ENCODE measurements at regions not wholly inside any gene's neighbourhood (a gene's known extent, or its start where the extent isn't known, plus 50 kb on each side); places are given as distances from the start of the nearest gene placed in this dataset.
"Not testable (repeated sequence)": the region's sequence is repeated elsewhere in the genome, so short reads cannot be mapped to it uniquely, and the experiment has no call there.

- no peak for DNase-seq (ENCODE audit: low spot score in 2 of 2)
- Histone ChIP-seq H3K27me3 (no peaks in the 10 kb centered on the region), H3K4me3 (no peak overlapping the region), H3K27ac (no peak overlapping the region), H3K4me1 (no peaks in the 10 kb centered on the region), H3K36me3 (no peaks in the 10 kb centered on the region), H3K9me3 (peaks cover 5 to 13% of the 10 kb centered on the region in 2 donors)
- TF ChIP-seq CTCF (IDR thresholded peaks at IDR 0.05) (no peak), POLR2A (IDR thresholded peaks at IDR 0.05) (no peak), POLR2AphosphoS5 (IDR thresholded peaks at IDR 0.05) (no peak)
- intact Hi-C loops (cut with DNase I; ENCODE audit: low total_unique reads): no loop called here
These were observed 1299.9 kb upstream of the MIR17HG start for GRCh38 chr13:90047600-90047999.

DNA sequence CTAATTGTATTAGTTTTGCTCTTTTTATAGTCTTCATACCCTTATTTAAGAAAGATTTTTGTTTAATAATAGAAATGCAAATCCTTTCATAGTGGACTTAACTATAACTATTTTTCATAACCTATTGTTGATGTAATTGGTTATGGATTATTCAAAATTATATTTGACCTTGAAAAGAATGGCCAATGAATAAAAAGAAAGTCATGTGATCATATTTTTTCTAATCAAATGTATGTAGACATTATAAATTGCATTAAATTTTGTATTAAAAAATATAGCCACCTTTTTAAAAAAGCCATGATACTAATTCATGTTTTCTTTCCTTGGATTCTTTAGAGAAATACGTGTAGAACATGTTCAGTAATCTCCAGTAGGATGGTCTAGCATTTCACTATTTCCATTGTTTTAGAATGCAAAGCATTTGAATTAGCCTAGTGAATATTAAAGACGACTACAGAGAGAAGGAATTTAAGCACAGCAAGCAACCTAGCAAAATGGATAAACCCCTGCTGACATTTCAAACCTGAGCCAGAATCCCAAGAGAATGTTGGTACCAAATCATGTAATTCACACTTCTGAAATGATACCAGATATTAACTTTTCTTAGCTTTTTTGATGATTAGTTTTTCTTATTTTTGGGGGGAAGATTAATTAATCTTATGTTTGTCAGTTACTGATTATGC is 1297.4 kb upstream of the MIR17HG start:
- no peaks in the 10 kb centered on the region for H3K36me3 ChIP-seq
- H3K27ac ChIP-seq: no peak overlapping the region
- H3K4me1 ChIP-seq: no peaks in the 10 kb centered on the region
- H3K9me3 ChIP-seq: peaks cover 5 to 13% of the 10 kb centered on the region in 2 donors
- H3K27me3 ChIP-seq: no peaks in the 10 kb centered on the region
- TF ChIP-seq CTCF (IDR thresholded peaks at IDR 0.05): no peak
- TF ChIP-seq POLR2AphosphoS5 (IDR thresholded peaks at IDR 0.05): no peak
- TF ChIP-seq POLR2A (IDR thresholded peaks at IDR 0.05): no peak
- no peak overlapping the region for H3K4me3 ChIP-seq
- intact Hi-C loops (cut with DNase I; ENCODE audit: low total_unique reads): no loop called here
- no peak for DNase-seq (ENCODE audit: low spot score in 2 of 2)

- intact Hi-C loops (cut with DNase I; ENCODE audit: low total_unique reads): no loop called here
- Histone ChIP-seq H3K27ac (no peak overlapping the region), H3K4me1 (no peaks in the 10 kb centered on the region), H3K4me3 (no peak overlapping the region), H3K9me3 (no peaks in the 10 kb centered on the region), H3K36me3 (no peaks in the 10 kb centered on the region), H3K27me3 (no peaks in the 10 kb centered on the region)
- TF ChIP-seq POLR2AphosphoS5 (IDR thresholded peaks at IDR 0.05) (no peak), CTCF (IDR thresholded peaks at IDR 0.05) (no peak), POLR2A (IDR thresholded peaks at IDR 0.05) (no peak)
- DNase-seq (ENCODE audit: low spot score in 2 of 2): no peak
These were observed 1292.4 kb upstream of the MIR17HG start for GRCh38 chr13:90055121-90055520.

GRCh38 chr13:90055760-90056159 is 1291.7 kb upstream of the MIR17HG start:
- intact Hi-C loops (cut with DNase I; ENCODE audit: low total_unique reads): no loop called here
- DNase-seq (ENCODE audit: low spot score in 2 of 2): no peak

GRCh38 chr13:90064226-90064625 is 1283.3 kb upstream of the MIR17HG start:
- H3K9me3 ChIP-seq; H3K36me3 ChIP-seq; intact Hi-C loops (cut with DNase I; ENCODE audit: low total_unique reads); H3K4me1 ChIP-seq; H3K27ac ChIP-seq; H3K4me3 ChIP-seq; H3K27me3 ChIP-seq; DNase-seq (ENCODE audit: low spot score in 2 of 2): not testable (repeated sequence)

More at GRCh38 chr13:90055760-90056159, 1291.7 kb upstream of the MIR17HG start:
- H3K4me3 ChIP-seq: no peak overlapping the region
- no peaks in the 10 kb centered on the region for H3K27me3 ChIP-seq
- H3K27ac ChIP-seq: no peak overlapping the region
- no peaks in the 10 kb centered on the region for H3K4me1 ChIP-seq
- no peak for TF ChIP-seq POLR2AphosphoS5 (IDR thresholded peaks at IDR 0.05)
- TF ChIP-seq CTCF (IDR thresholded peaks at IDR 0.05): no peak
- no peak for TF ChIP-seq POLR2A (IDR thresholded peaks at IDR 0.05)
- H3K9me3 ChIP-seq: no peaks in the 10 kb centered on the region
- no peaks in the 10 kb centered on the region for H3K36me3 ChIP-seq
